ENCODE measurements at regions not wholly inside any gene's neighbourhood (a gene's known extent, or its start where the extent isn't known, plus 50 kb on each side); places are given as distances from the start of the nearest gene placed in this dataset.

DNA sequence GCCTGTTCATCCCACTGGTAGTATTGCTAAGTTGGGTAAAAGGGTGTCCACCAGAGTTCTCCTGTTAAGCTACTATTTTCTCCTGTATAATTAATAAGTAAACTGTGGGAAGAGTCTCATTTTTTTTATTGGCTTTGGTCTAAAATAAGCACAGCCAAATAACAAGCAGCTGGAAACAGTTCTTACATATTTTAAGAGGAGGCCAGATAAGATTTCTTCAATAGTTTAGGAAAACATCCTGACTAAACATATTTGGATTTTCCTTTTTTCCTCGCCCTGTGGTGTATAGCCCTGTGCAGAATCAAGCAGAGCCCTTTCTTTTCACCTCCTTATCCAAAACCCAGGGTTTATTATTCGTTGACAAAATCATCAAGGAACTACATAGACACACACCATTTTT lies 122.2 kb upstream of the ZNF608 start:
- Mint-ChIP-seq H3K4me1 (ENCODE audit: low read depth) (peaks cover 13% of the 10 kb centered on the region), H3K36me3 (ENCODE audit: low read depth) (no peaks in the 10 kb centered on the region), H3K9me3 (no peaks in the 10 kb centered on the region), H3K4me3 (no peak overlapping the region), H3K27ac (no peak overlapping the region), H3K27me3 (ENCODE audit: insufficient read depth) (no peaks in the 10 kb centered on the region)
- no peak for DNase-seq (ENCODE audit: low spot score)
- intact Hi-C loops (cut with micrococcal nuclease) = no loop called here

DNA sequence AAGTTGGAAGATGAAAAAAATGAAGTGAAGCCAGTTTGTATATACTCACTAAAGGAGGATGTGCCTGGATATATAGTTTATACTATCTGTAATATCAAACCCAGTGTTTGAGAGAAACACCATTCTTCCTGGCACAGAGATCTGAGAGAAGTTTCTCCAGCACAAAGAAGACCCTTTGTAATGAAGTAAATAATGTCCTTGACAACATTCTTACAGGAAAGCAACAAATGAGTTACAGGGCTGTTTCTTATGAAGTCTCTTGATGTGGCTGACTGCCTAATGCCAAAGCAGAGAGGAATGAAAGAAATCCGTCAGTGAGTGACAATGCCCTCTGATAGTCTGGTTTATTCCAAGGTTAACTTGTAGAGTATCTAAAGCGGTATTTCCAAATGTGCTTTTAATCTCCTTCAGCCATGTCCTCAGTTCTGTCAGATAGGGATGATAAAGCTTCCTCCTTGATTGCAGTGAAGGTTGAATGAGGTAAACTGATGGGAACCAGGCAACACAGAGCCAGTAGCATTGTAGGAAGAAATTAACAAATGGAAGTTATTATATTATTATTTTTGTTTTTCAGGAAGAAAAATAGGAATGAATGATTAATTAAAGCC lies 123.1 kb upstream of the ZNF608 start:
- H3K9me3 Mint-ChIP-seq = no peaks in the 10 kb centered on the region
- H3K36me3 Mint-ChIP-seq (ENCODE audit: low read depth) = no peaks in the 10 kb centered on the region
- no peak overlapping the region for H3K4me3 Mint-ChIP-seq
- intact Hi-C loops (cut with micrococcal nuclease) = no loop called here
- H3K27me3 Mint-ChIP-seq (ENCODE audit: insufficient read depth) = no peaks in the 10 kb centered on the region
- peaks cover 13% of the 10 kb centered on the region for H3K4me1 Mint-ChIP-seq (ENCODE audit: low read depth)
- no peak overlapping the region for H3K27ac Mint-ChIP-seq
- DNase-seq (ENCODE audit: low spot score) = no peak

- no peaks in the 10 kb centered on the region for H3K27me3 Mint-ChIP-seq (ENCODE audit: insufficient read depth)
- H3K4me1 Mint-ChIP-seq (ENCODE audit: low read depth) = peaks cover 13% of the 10 kb centered on the region
- H3K36me3 Mint-ChIP-seq (ENCODE audit: low read depth) = no peaks in the 10 kb centered on the region
- no peak for DNase-seq (ENCODE audit: low spot score)
- intact Hi-C loops (cut with micrococcal nuclease) = no loop called here
- H3K4me3 Mint-ChIP-seq = no peak overlapping the region
- no peaks in the 10 kb centered on the region for H3K9me3 Mint-ChIP-seq
- H3K27ac Mint-ChIP-seq = no peak overlapping the region
These were observed 123.6 kb upstream of the ZNF608 start for GRCh38 chr5:124870070-124870469.

- no peaks in the 10 kb centered on the region for H3K27me3 Mint-ChIP-seq (ENCODE audit: insufficient read depth)
- no peak overlapping the region for H3K4me3 Mint-ChIP-seq
- H3K27ac Mint-ChIP-seq = no peak overlapping the region
- H3K36me3 Mint-ChIP-seq (ENCODE audit: low read depth) = no peaks in the 10 kb centered on the region
- intact Hi-C loops (cut with micrococcal nuclease) = no loop called here
- no peaks in the 10 kb centered on the region for H3K9me3 Mint-ChIP-seq
- no peak for DNase-seq (ENCODE audit: low spot score)
- peaks cover 5% of the 10 kb centered on the region for H3K4me1 Mint-ChIP-seq (ENCODE audit: low read depth)
These were observed 124.9 kb upstream of the ZNF608 start for GRCh38 chr5:124871303-124871702.

DNA sequence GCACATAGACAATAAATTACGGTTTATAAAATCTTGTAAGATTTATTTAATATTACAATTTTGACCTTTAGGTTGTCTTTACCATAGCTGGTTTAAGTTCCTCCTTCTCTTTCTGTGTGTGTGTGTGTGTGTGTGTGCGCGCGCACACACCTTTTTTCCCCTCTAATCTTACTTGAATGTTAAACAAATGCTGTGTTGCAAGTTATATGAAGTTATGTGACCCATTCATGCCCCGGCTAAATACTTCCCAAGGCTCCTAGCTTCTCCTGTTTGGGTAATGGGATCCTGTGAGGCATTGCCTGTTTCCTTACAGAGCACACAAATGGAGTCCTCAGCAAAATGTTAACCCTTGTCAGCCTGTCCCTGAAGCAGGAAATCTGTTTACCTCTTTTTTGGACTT lies 125.6 kb upstream of the ZNF608 start:
- Mint-ChIP-seq H3K27ac (no peak overlapping the region), H3K9me3 (no peaks in the 10 kb centered on the region), H3K4me1 (ENCODE audit: low read depth) (no peaks in the 10 kb centered on the region)

GRCh38 chr5:124872615-124873014 lies 126.2 kb upstream of the ZNF608 start:
- Mint-ChIP-seq H3K4me1 (ENCODE audit: low read depth) (no peaks in the 10 kb centered on the region), H3K4me3 (no peak overlapping the region), H3K9me3 (no peaks in the 10 kb centered on the region), H3K27ac (no peak overlapping the region), H3K27me3 (ENCODE audit: insufficient read depth) (no peaks in the 10 kb centered on the region), H3K36me3 (ENCODE audit: low read depth) (no peaks in the 10 kb centered on the region)
- intact Hi-C loops (cut with micrococcal nuclease) = no loop called here
- no peak for DNase-seq (ENCODE audit: low spot score)

More for the DNA sequence above, 125.6 kb upstream of the ZNF608 start:
- H3K27me3 Mint-ChIP-seq (ENCODE audit: insufficient read depth) = no peaks in the 10 kb centered on the region
- DNase-seq (ENCODE audit: low spot score) = no peak
- H3K4me3 Mint-ChIP-seq = no peak overlapping the region
- intact Hi-C loops (cut with micrococcal nuclease) = no loop called here
- no peaks in the 10 kb centered on the region for H3K36me3 Mint-ChIP-seq (ENCODE audit: low read depth)

GRCh38 chr5:124873188-124873587 lies 126.7 kb upstream of the ZNF608 start:
- Mint-ChIP-seq H3K9me3 (no peaks in the 10 kb centered on the region), H3K27me3 (ENCODE audit: insufficient read depth) (no peaks in the 10 kb centered on the region), H3K4me3 (no peak overlapping the region), H3K27ac (no peak overlapping the region), H3K36me3 (ENCODE audit: low read depth) (no peaks in the 10 kb centered on the region), H3K4me1 (ENCODE audit: low read depth) (no peaks in the 10 kb centered on the region)
- intact Hi-C loops (cut with micrococcal nuclease) = no loop called here
- DNase-seq (ENCODE audit: low spot score) = no peak

DNA sequence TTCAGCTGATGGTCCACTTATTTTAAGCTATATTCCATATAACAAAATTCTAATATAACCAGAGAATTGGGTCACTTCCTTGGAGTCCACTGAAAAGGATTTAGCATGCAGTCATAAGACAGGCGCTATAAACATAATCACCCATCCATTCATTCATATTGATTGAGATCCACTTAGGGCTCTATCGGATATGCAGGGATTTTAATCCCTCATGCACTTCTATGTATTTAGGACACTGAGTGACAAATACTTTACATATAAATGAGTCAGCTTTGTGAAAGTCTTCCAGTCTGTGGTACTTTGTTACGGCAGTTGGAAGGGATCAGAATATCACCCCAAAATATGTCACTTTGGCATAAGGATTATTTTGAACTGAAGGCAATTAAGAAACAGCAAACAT lies 127.3 kb upstream of the ZNF608 start:
- H3K27me3 Mint-ChIP-seq (ENCODE audit: insufficient read depth) = no peaks in the 10 kb centered on the region
- H3K4me1 Mint-ChIP-seq (ENCODE audit: low read depth) = no peaks in the 10 kb centered on the region
- H3K4me3 Mint-ChIP-seq = no peak overlapping the region
- intact Hi-C loops (cut with micrococcal nuclease) = no loop called here
- no peaks in the 10 kb centered on the region for H3K9me3 Mint-ChIP-seq
- no peaks in the 10 kb centered on the region for H3K36me3 Mint-ChIP-seq (ENCODE audit: low read depth)
- H3K27ac Mint-ChIP-seq = no peak overlapping the region
- DNase-seq (ENCODE audit: low spot score) = no peak

DNA sequence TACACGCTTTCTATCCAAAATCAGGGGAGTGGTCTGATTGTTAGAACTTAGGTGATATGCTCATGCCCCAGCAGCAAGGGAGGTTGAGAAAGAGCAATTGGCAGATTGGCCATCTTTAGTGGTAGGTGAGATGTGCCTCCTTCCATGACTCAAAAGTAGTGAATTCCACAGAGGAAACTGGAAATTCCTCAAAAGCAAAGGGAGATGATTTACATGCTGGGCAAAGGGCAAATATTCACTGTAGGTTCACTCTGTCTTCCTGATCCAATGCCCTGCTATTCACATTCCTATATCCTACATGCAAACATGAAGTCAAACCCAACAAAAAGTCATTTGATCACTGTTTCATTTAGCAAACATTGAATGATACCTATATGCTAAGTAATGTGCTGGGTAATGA lies 130.1 kb upstream of the ZNF608 start:
- Mint-ChIP-seq H3K27ac (no peak overlapping the region), H3K4me1 (ENCODE audit: low read depth) (no peaks in the 10 kb centered on the region), H3K36me3 (ENCODE audit: low read depth) (no peaks in the 10 kb centered on the region), H3K4me3 (no peak overlapping the region), H3K9me3 (no peaks in the 10 kb centered on the region), H3K27me3 (ENCODE audit: insufficient read depth) (no peaks in the 10 kb centered on the region)
- no peak for DNase-seq (ENCODE audit: low spot score)
- intact Hi-C loops (cut with micrococcal nuclease) = no loop called here

- intact Hi-C loops (cut with micrococcal nuclease) = no loop called here
- Mint-ChIP-seq H3K36me3 (ENCODE audit: low read depth) (no peaks in the 10 kb centered on the region), H3K9me3 (no peaks in the 10 kb centered on the region), H3K4me1 (ENCODE audit: low read depth) (no peaks in the 10 kb centered on the region), H3K27ac (no peak overlapping the region), H3K4me3 (no peak overlapping the region), H3K27me3 (ENCODE audit: insufficient read depth) (no peaks in the 10 kb centered on the region)
- no peak for DNase-seq (ENCODE audit: low spot score)
These were observed 130.5 kb upstream of the ZNF608 start for GRCh38 chr5:124876983-124877382.

- Mint-ChIP-seq H3K36me3 (ENCODE audit: low read depth) (no peaks in the 10 kb centered on the region), H3K27ac (no peak overlapping the region), H3K27me3 (ENCODE audit: insufficient read depth) (no peaks in the 10 kb centered on the region), H3K4me1 (ENCODE audit: low read depth) (no peaks in the 10 kb centered on the region), H3K4me3 (no peak overlapping the region), H3K9me3 (no peaks in the 10 kb centered on the region)
- intact Hi-C loops (cut with micrococcal nuclease) = no loop called here
- no peak for DNase-seq (ENCODE audit: low spot score)
These were observed 131.2 kb upstream of the ZNF608 start for GRCh38 chr5:124877501-124878146.

GRCh38 chr5:124878583-124879342 lies 132.3 kb upstream of the ZNF608 start:
- DNase-seq (ENCODE audit: low spot score) = no peak
- H3K4me1 Mint-ChIP-seq (ENCODE audit: low read depth) = no peaks in the 10 kb centered on the region
- no peaks in the 10 kb centered on the region for H3K9me3 Mint-ChIP-seq
- no peaks in the 10 kb centered on the region for H3K27me3 Mint-ChIP-seq (ENCODE audit: insufficient read depth)
- no peak overlapping the region for H3K4me3 Mint-ChIP-seq
- H3K27ac Mint-ChIP-seq = no peak overlapping the region
- H3K36me3 Mint-ChIP-seq (ENCODE audit: low read depth) = no peaks in the 10 kb centered on the region
- intact Hi-C loops (cut with micrococcal nuclease) = no loop called here

- no peaks in the 10 kb centered on the region for H3K27me3 Mint-ChIP-seq (ENCODE audit: insufficient read depth)
- H3K27ac Mint-ChIP-seq = no peak overlapping the region
- H3K36me3 Mint-ChIP-seq (ENCODE audit: low read depth) = no peaks in the 10 kb centered on the region
These were observed 134.7 kb upstream of the ZNF608 start for GRCh38 chr5:124880903-124881697.

More at GRCh38 chr5:124880903-124881697, 134.7 kb upstream of the ZNF608 start:
- Mint-ChIP-seq H3K4me3 (no peak overlapping the region), H3K9me3 (no peaks in the 10 kb centered on the region), H3K4me1 (ENCODE audit: low read depth) (no peaks in the 10 kb centered on the region)
- no peak for DNase-seq (ENCODE audit: low spot score)
- intact Hi-C loops (cut with micrococcal nuclease) = no loop called here

Measured in activated T-helper 1 cell treated with anti-CD3 and anti-CD28 coated beads, Interleukin-12 subunit alpha, Interleukin-12 subunit beta, Interleukin-2, Interleukin-4 antibody, amounts not matched to agents 30 ng/mL and 10 ng/mL and 1 ng/mL, durations not matched to agents 14 hours and 24 hours and 36 hours (primary cell).